Kidney capillary endothelial cell (primary cell): ENCODE measurements at regions not wholly inside any gene's neighbourhood (a gene's known extent, or its start where the extent isn't known, plus 50 kb on each side); places are given as distances from the start of the nearest gene placed in this dataset.

Source experiments
- DNase-seq: peaks from one replicate; pipeline ENCODE4 v3.0.0-alpha.2; 2018; ENCODE audit warnings: low spot score

GRCh38 chr3:76065964-76066363, 280.6 kb upstream of the ZNF717 start:
- no peak for DNase-seq

- no peak for DNase-seq
Measured at GRCh38 chr3:76078101-76078500, 292.8 kb upstream of the ZNF717 start.

GRCh38 chr3:76083992-76084391, 298.6 kb upstream of the ZNF717 start:
- DNase-seq: no peak

- DNase-seq: no peak
Measured at GRCh38 chr3:76096036-76096435, 310.7 kb upstream of the ZNF717 start.

GRCh38 chr3:76096836-76097588, 311.7 kb upstream of the ZNF717 start:
- no peak for DNase-seq

GRCh38 chr3:76097589-76097969, 312.2 kb upstream of the ZNF717 start:
- DNase-seq: no peak

GRCh38 chr3:76099956-76100355, 314.6 kb upstream of the ZNF717 start:
- DNase-seq: no peak

- peak; percentile 33 for DNase-seq
Measured at GRCh38 chr3:76107935-76108570, 322.7 kb upstream of the ZNF717 start.

GRCh38 chr3:76111808-76112207, 326.5 kb upstream of the ZNF717 start:
- no peak for DNase-seq

GRCh38 chr3:76122007-76122406, 336.7 kb upstream of the ZNF717 start:
- DNase-seq: no peak

- no peak for DNase-seq
Measured at GRCh38 chr3:76129441-76129840, 344.1 kb upstream of the ZNF717 start.

- peak; percentile 4 for DNase-seq
Measured at GRCh38 chr3:76131396-76132153, 346.2 kb upstream of the ZNF717 start.

- DNase-seq: no peak
Measured at GRCh38 chr3:76132154-76132470, 346.8 kb upstream of the ZNF717 start.

- DNase-seq: no peak
Measured at GRCh38 chr3:76134166-76134565, 348.8 kb upstream of the ZNF717 start.

- no peak for DNase-seq
Measured at GRCh38 chr3:76138921-76139320, 353.6 kb upstream of the ZNF717 start.

GRCh38 chr3:76147846-76148245, 362.5 kb upstream of the ZNF717 start:
- DNase-seq: no peak

- DNase-seq: no peak
Measured at GRCh38 chr3:76152028-76152427, 366.7 kb upstream of the ZNF717 start.

GRCh38 chr3:76161856-76162255, 376.5 kb upstream of the ZNF717 start:
- DNase-seq: no peak

GRCh38 chr3:76171647-76172046, 386.3 kb upstream of the ZNF717 start:
- DNase-seq: no peak

- no peak for DNase-seq
Measured at GRCh38 chr3:76177610-76178009, 392.3 kb upstream of the ZNF717 start.

- DNase-seq: no peak
Measured at GRCh38 chr3:76178412-76178811, 393.1 kb upstream of the ZNF717 start.

- no peak for DNase-seq
Measured at GRCh38 chr3:76181213-76181612, 395.9 kb upstream of the ZNF717 start.

GRCh38 chr3:76198086-76198485, 412.7 kb upstream of the ZNF717 start:
- DNase-seq: no peak
